Naive thymus-derived CD4-positive, alpha-beta T cell (primary cell): ENCODE measurements at regions not wholly inside any gene's neighbourhood (a gene's known extent, or its start where the extent isn't known, plus 50 kb on each side); places are given as distances from the start of the nearest gene placed in this dataset.

Experiments used
- ATAC-seq: fragments of 150-1000 bp; cut with Tn5 transposase; 2 replicates; pipeline ENCODE4 v1.10.0; 2021; ENCODE audit warnings: mild to moderate bottlenecking, moderate library complexity
- CTCF ChIA-PET: fragments of 350-600 bp; sonication (Branson Sonifier 250); formaldehyde crosslinking; loops from one replicate; lab custom pipeline; 2021; ENCODE audit warnings: antibody characterized with exemption; lab: Charles Lee
- POLR2A ChIA-PET: fragments of 350-600 bp; sonication (Branson Sonifier 250); formaldehyde crosslinking; loops from one replicate; lab custom pipeline; 2021; ENCODE audit warnings: antibody characterized with exemption, inconsistent platforms; lab: Charles Lee
- DNase-seq, 9 donors: peaks; one replicate each; pipeline versions ENCODE4 v3.0.0 to v3.0.0-alpha.2; 2020 to 2022; ENCODE audit warnings: mixed read lengths in 1 of 9
- H3K27ac ChIP-seq: one replicate; pipeline ENCODE4 v1.7.0; 2013; ENCODE audit warnings: mild to moderate bottlenecking, low read depth, low read length, moderate library complexity
- H3K27me3 ChIP-seq, 2 donors: one replicate each; pipeline ENCODE4 v1.7.0; 2013; ENCODE audit warnings: low read length in 2 of 2, mild to moderate bottlenecking in 2 of 2, moderate library complexity in 2 of 2; ENCODE audit not compliant: control insufficient read depth in 2 of 2, insufficient read depth in 2 of 2
- H3K36me3 ChIP-seq, 3 experiments: 1 replicate in 2 of 3; 2 replicates in 1 of 3; pipeline ENCODE4 v1.7.0; 2013; ENCODE audit warnings: low read length in 3 of 3, mild to moderate bottlenecking in 3 of 3, moderate library complexity in 1 of 3; ENCODE audit not compliant: insufficient read depth in 3 of 3, control insufficient read depth in 2 of 3
- H3K4me1 ChIP-seq, 2 donors: one replicate each; pipeline ENCODE4 v1.7.0; 2013; ENCODE audit warnings: low read length in 2 of 2, mild to moderate bottlenecking in 2 of 2, moderate library complexity in 1 of 2; ENCODE audit not compliant: control insufficient read depth in 2 of 2, insufficient read depth in 2 of 2
- H3K4me3 ChIP-seq: 2 replicates; pipeline ENCODE4 v1.7.0; 2013; ENCODE audit warnings: mild to moderate bottlenecking, low read length
- H3K9me3 ChIP-seq, 3 experiments: 1 replicate in 2 of 3; 2 replicates in 1 of 3; pipeline ENCODE4 v1.7.0; 2013; ENCODE audit warnings: low read length in 3 of 3; ENCODE audit not compliant: control insufficient read depth in 2 of 3
- H3K27ac Mint-ChIP-seq, 9 donors: one replicate each; pipeline ENCODE4 v1.8.0; 2020 to 2022; ENCODE audit warnings: mixed read lengths in 9 of 9, mild to moderate bottlenecking in 8 of 9, moderate library complexity in 5 of 9, inconsistent platforms in 2 of 9
- H3K27me3 Mint-ChIP-seq, 5 donors: one replicate each; pipeline ENCODE4 v1.8.0; 2021 to 2022; ENCODE audit warnings: mixed read lengths in 5 of 5, mild to moderate bottlenecking in 1 of 5
- H3K36me3 Mint-ChIP-seq, 5 donors: one replicate each; pipeline ENCODE4 v1.8.0; 2020 to 2022; ENCODE audit warnings: mixed read lengths in 5 of 5, mild to moderate bottlenecking in 3 of 5, inconsistent platforms in 1 of 5
- H3K4me1 Mint-ChIP-seq, 7 donors: one replicate each; pipeline ENCODE4 v1.8.0; 2020 to 2022; ENCODE audit warnings: mixed read lengths in 7 of 7, mild to moderate bottlenecking in 3 of 7, inconsistent platforms in 1 of 7
- H3K4me3 Mint-ChIP-seq, 10 donors: one replicate each; pipeline ENCODE4 v1.8.0; 2020 to 2022; ENCODE audit warnings: mild to moderate bottlenecking in 10 of 10, mixed read lengths in 10 of 10, moderate library complexity in 6 of 10, inconsistent platforms in 2 of 10
- H3K9me3 Mint-ChIP-seq, 11 donors: one replicate each; pipeline ENCODE4 v1.8.0; 2020 to 2022; ENCODE audit warnings: mixed read lengths in 11 of 11, mild to moderate bottlenecking in 4 of 11, inconsistent platforms in 1 of 11, moderate library complexity in 1 of 11
- intact Hi-C, 2 donors: fragments of 100-400 bp; cut with micrococcal nuclease; formaldehyde crosslinking; loops; one replicate each; pipeline ENCODE4 v1.15.1; 2023

GRCh38 chr6:23244300-23244699 is 674.9 kb downstream of the HDGFL1 start:
- DNase-seq (no peak), ATAC-seq (no peak)
- Mint-ChIP-seq H3K4me1 (no peaks in the 10 kb centered on the region), H3K27ac (no peak overlapping the region), H3K27me3 (no peaks in the 10 kb centered on the region), H3K9me3 (peaks cover 0 to 14% (median 2%) of the 10 kb centered on the region in 11 donors), H3K36me3 (no peaks in the 10 kb centered on the region), H3K4me3 (no peak overlapping the region)
- ChIA-PET CTCF (no interaction called here), POLR2A (no interaction called here)
- no peak overlapping the region for H3K27ac ChIP-seq
- no peak overlapping the region for H3K4me3 ChIP-seq
- no peaks in the 10 kb centered on the region for H3K9me3 ChIP-seq
- H3K4me1 ChIP-seq, result no peaks in the 10 kb centered on the region
- intact Hi-C loops, result no loop called here
- no peaks in the 10 kb centered on the region for H3K27me3 ChIP-seq
- no peaks in the 10 kb centered on the region for H3K36me3 ChIP-seq

GRCh38 chr6:23245572-23245971 is 676.2 kb downstream of the HDGFL1 start:
- Mint-ChIP-seq H3K4me3 (no peak overlapping the region), H3K9me3 (peaks cover 0 to 14% (median 2%) of the 10 kb centered on the region in 11 donors), H3K27ac (no peak overlapping the region), H3K4me1 (no peaks in the 10 kb centered on the region), H3K27me3 (no peaks in the 10 kb centered on the region), H3K36me3 (no peaks in the 10 kb centered on the region)
- no peak for ATAC-seq
- POLR2A ChIA-PET, result no interaction called here
- CTCF ChIA-PET, result no interaction called here
- Histone ChIP-seq H3K27me3 (no peaks in the 10 kb centered on the region), H3K36me3 (no peaks in the 10 kb centered on the region), H3K4me1 (no peaks in the 10 kb centered on the region), H3K4me3 (no peak overlapping the region), H3K9me3 (no peaks in the 10 kb centered on the region), H3K27ac (no peak overlapping the region)
- intact Hi-C loops, result no loop called here
- DNase-seq, result no peak

- CTCF ChIA-PET, result no interaction called here
- Histone ChIP-seq H3K4me3 (no peak overlapping the region), H3K36me3 (no peaks in the 10 kb centered on the region), H3K9me3 (no peaks in the 10 kb centered on the region), H3K27ac (no peak overlapping the region), H3K27me3 (no peaks in the 10 kb centered on the region), H3K4me1 (no peaks in the 10 kb centered on the region)
- no peak overlapping the region for H3K4me3 Mint-ChIP-seq
- POLR2A ChIA-PET, result no interaction called here
- no peaks in the 10 kb centered on the region for H3K36me3 Mint-ChIP-seq
- H3K27me3 Mint-ChIP-seq, result no peaks in the 10 kb centered on the region
- H3K4me1 Mint-ChIP-seq, result no peaks in the 10 kb centered on the region
- intact Hi-C loops, result no loop called here
- no peak overlapping the region for H3K27ac Mint-ChIP-seq
- peaks cover 0 to 10% (median 2%) of the 10 kb centered on the region in 11 donors for H3K9me3 Mint-ChIP-seq
- no peak for DNase-seq
- no peak for ATAC-seq
Observed at GRCh38 chr6:23246896-23247295, 677.5 kb downstream of the HDGFL1 start.

GRCh38 chr6:23250556-23250955 is 681.2 kb downstream of the HDGFL1 start:
- Histone ChIP-seq H3K4me1 (no peaks in the 10 kb centered on the region), H3K27ac (no peak overlapping the region), H3K27me3 (no peaks in the 10 kb centered on the region), H3K36me3 (no peaks in the 10 kb centered on the region), H3K4me3 (no peak overlapping the region), H3K9me3 (no peaks in the 10 kb centered on the region)
- no peaks in the 10 kb centered on the region for H3K27me3 Mint-ChIP-seq
- H3K4me1 Mint-ChIP-seq, result no peaks in the 10 kb centered on the region
- ChIA-PET POLR2A (no interaction called here), CTCF (no interaction called here)
- no peaks in the 10 kb centered on the region for H3K36me3 Mint-ChIP-seq
- DNase-seq, result no peak
- intact Hi-C loops, result no loop called here
- ATAC-seq, result no peak
- H3K27ac Mint-ChIP-seq, result no peak overlapping the region
- H3K9me3 Mint-ChIP-seq, result peaks cover 0 to 11% (median 5%) of the 10 kb centered on the region in 11 donors
- no peak overlapping the region for H3K4me3 Mint-ChIP-seq

- DNase-seq, result no peak
- Mint-ChIP-seq H3K36me3 (peaks cover 0 to 5% (median 0%) of the 10 kb centered on the region in 5 donors), H3K27ac (no peak overlapping the region), H3K9me3 (peaks cover 4 to 32% (median 11%) of the 10 kb centered on the region in 11 donors), H3K4me1 (peaks cover 0 to 1% (median 0%) of the 10 kb centered on the region in 7 donors), H3K4me3 (no peak overlapping the region), H3K27me3 (no peaks in the 10 kb centered on the region)
- Histone ChIP-seq H3K27me3 (no peaks in the 10 kb centered on the region), H3K4me1 (no peaks in the 10 kb centered on the region), H3K4me3 (no peak overlapping the region), H3K9me3 (no peaks in the 10 kb centered on the region), H3K27ac (no peak overlapping the region), H3K36me3 (no peaks in the 10 kb centered on the region)
- no peak for ATAC-seq
- POLR2A ChIA-PET, result no interaction called here
- CTCF ChIA-PET, result no interaction called here
- intact Hi-C loops, result no loop called here
Observed at GRCh38 chr6:23262864-23263263, 693.5 kb downstream of the HDGFL1 start.

GRCh38 chr6:23265270-23265669 is 695.9 kb downstream of the HDGFL1 start:
- no peak for ATAC-seq
- ChIA-PET POLR2A (no interaction called here), CTCF (no interaction called here)
- intact Hi-C loops, result no loop called here
- H3K27me3 Mint-ChIP-seq, result no peaks in the 10 kb centered on the region
- H3K9me3 Mint-ChIP-seq, result peaks cover 3 to 25% (median 8%) of the 10 kb centered on the region in 11 donors
- no peak for DNase-seq
- H3K4me3 Mint-ChIP-seq, result no peak overlapping the region
- Histone ChIP-seq H3K9me3 (no peaks in the 10 kb centered on the region), H3K27me3 (no peaks in the 10 kb centered on the region), H3K36me3 (no peaks in the 10 kb centered on the region), H3K4me1 (no peaks in the 10 kb centered on the region), H3K4me3 (no peak overlapping the region), H3K27ac (no peak overlapping the region)
- H3K27ac Mint-ChIP-seq, result no peak overlapping the region
- peaks cover 0 to 4% (median 0%) of the 10 kb centered on the region in 5 donors for H3K36me3 Mint-ChIP-seq
- H3K4me1 Mint-ChIP-seq, result peaks cover 0 to 1% (median 0%) of the 10 kb centered on the region in 7 donors

GRCh38 chr6:23266536-23266935 is 697.2 kb downstream of the HDGFL1 start:
- ChIA-PET POLR2A (no interaction called here), CTCF (interaction anchor here (0.5 kb wide), 1 partner anchor 442 kb away, joined by 3 read pairs; no protein-coding TSS in a partner anchor)
- no peaks in the 10 kb centered on the region for H3K36me3 ChIP-seq
- H3K27ac Mint-ChIP-seq, result peak overlapping the region in 1 of 9 donors; percentile 10
- no peaks in the 10 kb centered on the region for H3K27me3 ChIP-seq
- no peaks in the 10 kb centered on the region for H3K36me3 Mint-ChIP-seq
- no peaks in the 10 kb centered on the region for H3K4me1 ChIP-seq
- H3K27ac ChIP-seq, result no peak overlapping the region
- no peak for DNase-seq
- no peaks in the 10 kb centered on the region for H3K4me1 Mint-ChIP-seq
- intact Hi-C loops, result no loop called here
- no peak overlapping the region for H3K4me3 Mint-ChIP-seq
- ATAC-seq, result no peak
- peaks cover 0 to 20% (median 3%) of the 10 kb centered on the region in 11 donors for H3K9me3 Mint-ChIP-seq
- no peaks in the 10 kb centered on the region for H3K9me3 ChIP-seq
- no peak overlapping the region for H3K4me3 ChIP-seq
- H3K27me3 Mint-ChIP-seq, result no peaks in the 10 kb centered on the region
